ENCODE measurements at regions not wholly inside any gene's neighbourhood (a gene's known extent, or its start where the extent isn't known, plus 50 kb on each side); places are given as distances from the start of the nearest gene placed in this dataset.

GRCh38 chr4:137075586-137075985 is 456.7 kb downstream of the PCDH18 start:
- no peak for DNase-seq (ENCODE audit: low read depth, low spot score)

- DNase-seq (ENCODE audit: low read depth, low spot score): peak; percentile 18
These were observed 461.7 kb downstream of the PCDH18 start for GRCh38 chr4:137070614-137071013.

GRCh38 chr4:137069473-137069872 is 462.8 kb downstream of the PCDH18 start:
- DNase-seq (ENCODE audit: low read depth, low spot score): no peak

- no peak for DNase-seq (ENCODE audit: low read depth, low spot score)
These were observed 464.6 kb downstream of the PCDH18 start for GRCh38 chr4:137067735-137068134.

GRCh38 chr4:137065311-137065710 is 467.0 kb downstream of the PCDH18 start:
- no peak for DNase-seq (ENCODE audit: low read depth, low spot score)

GRCh38 chr4:137063961-137064360 is 468.3 kb downstream of the PCDH18 start:
- no peak for DNase-seq (ENCODE audit: low read depth, low spot score)

GRCh38 chr4:137043184-137043583 is 489.1 kb downstream of the PCDH18 start:
- DNase-seq (ENCODE audit: low read depth, low spot score): no peak

- DNase-seq (ENCODE audit: low read depth, low spot score): no peak
These were observed 492.9 kb downstream of the PCDH18 start for GRCh38 chr4:137039370-137039769.

- no peak for DNase-seq (ENCODE audit: low read depth, low spot score)
These were observed 500.1 kb downstream of the PCDH18 start for GRCh38 chr4:137032222-137032621.

GRCh38 chr4:137029026-137029425 is 503.3 kb downstream of the PCDH18 start:
- no peak for DNase-seq (ENCODE audit: low read depth, low spot score)

GRCh38 chr4:137025484-137026059 is 506.7 kb downstream of the PCDH18 start:
- DNase-seq (ENCODE audit: low read depth, low spot score): no peak

GRCh38 chr4:137015426-137016409 is 516.6 kb downstream of the PCDH18 start:
- DNase-seq (ENCODE audit: low read depth, low spot score): no peak

GRCh38 chr4:137000432-137000831 is 531.9 kb downstream of the PCDH18 start:
- no peak for DNase-seq (ENCODE audit: low read depth, low spot score)

- no peak for DNase-seq (ENCODE audit: low read depth, low spot score)
These were observed 540.3 kb downstream of the PCDH18 start for GRCh38 chr4:136992032-136992431.

- DNase-seq (ENCODE audit: low read depth, low spot score): no peak
These were observed 546.6 kb downstream of the PCDH18 start for GRCh38 chr4:136985683-136986082.

- DNase-seq (ENCODE audit: low read depth, low spot score): no peak
These were observed 565.2 kb downstream of the PCDH18 start for GRCh38 chr4:136967069-136967468.

- DNase-seq (ENCODE audit: low read depth, low spot score): no peak
These were observed 566.8 kb downstream of the PCDH18 start for GRCh38 chr4:136965478-136965877.

- DNase-seq (ENCODE audit: low read depth, low spot score): no peak
These were observed 569.4 kb downstream of the PCDH18 start for GRCh38 chr4:136962868-136963267.

- DNase-seq (ENCODE audit: low read depth, low spot score): no peak
These were observed 585.9 kb downstream of the PCDH18 start for GRCh38 chr4:136946307-136946907.

GRCh38 chr4:136939781-136940180 is 592.5 kb downstream of the PCDH18 start:
- no peak for DNase-seq (ENCODE audit: low read depth, low spot score)

- no peak for DNase-seq (ENCODE audit: low read depth, low spot score)
These were observed 596.4 kb downstream of the PCDH18 start for GRCh38 chr4:136935871-136936270.

GRCh38 chr4:136935305-136935704 is 597.0 kb downstream of the PCDH18 start:
- DNase-seq (ENCODE audit: low read depth, low spot score): no peak

- DNase-seq (ENCODE audit: low read depth, low spot score): no peak
These were observed 597.7 kb downstream of the PCDH18 start for GRCh38 chr4:136934601-136935000.

Data from ELF-1 (cell line).